PFSK-1 (cell line): ENCODE measurements at regions not wholly inside any gene's neighbourhood (a gene's known extent, or its start where the extent isn't known, plus 50 kb on each side); places are given as distances from the start of the nearest gene placed in this dataset.

Experiments
- POLR2AphosphoS5 ChIP-seq: IDR thresholded peaks from 2 replicates; pipeline ENCODE4 v1.6.1; 2012; ENCODE audit warnings: low read depth, mild to moderate bottlenecking, control low read depth, low read length, moderate library complexity
- REST ChIP-seq, 2 experiments: IDR thresholded peaks; 2 replicates each; pipeline versions ENCODE4 v1.6.1 to v1.8.0; 2011 to 2012; ENCODE audit warnings: low read depth in 2 of 2, low read length in 2 of 2, control low read depth in 1 of 2, inconsistent platforms in 1 of 2, mild to moderate bottlenecking in 1 of 2, moderate library complexity in 1 of 2; ENCODE audit not compliant: insufficient read depth in 1 of 2
- SIN3A ChIP-seq: IDR thresholded peaks from 2 replicates; pipeline ENCODE4 v1.6.1; 2012; ENCODE audit warnings: mild to moderate bottlenecking, low read length, moderate library complexity, borderline replicate concordance; ENCODE audit not compliant: insufficient read depth
- TAF1 ChIP-seq: IDR thresholded peaks from 2 replicates; pipeline ENCODE4 v1.6.1; 2012; ENCODE audit warnings: low read length, control low read depth, borderline replicate concordance; ENCODE audit not compliant: insufficient read depth

DNA sequence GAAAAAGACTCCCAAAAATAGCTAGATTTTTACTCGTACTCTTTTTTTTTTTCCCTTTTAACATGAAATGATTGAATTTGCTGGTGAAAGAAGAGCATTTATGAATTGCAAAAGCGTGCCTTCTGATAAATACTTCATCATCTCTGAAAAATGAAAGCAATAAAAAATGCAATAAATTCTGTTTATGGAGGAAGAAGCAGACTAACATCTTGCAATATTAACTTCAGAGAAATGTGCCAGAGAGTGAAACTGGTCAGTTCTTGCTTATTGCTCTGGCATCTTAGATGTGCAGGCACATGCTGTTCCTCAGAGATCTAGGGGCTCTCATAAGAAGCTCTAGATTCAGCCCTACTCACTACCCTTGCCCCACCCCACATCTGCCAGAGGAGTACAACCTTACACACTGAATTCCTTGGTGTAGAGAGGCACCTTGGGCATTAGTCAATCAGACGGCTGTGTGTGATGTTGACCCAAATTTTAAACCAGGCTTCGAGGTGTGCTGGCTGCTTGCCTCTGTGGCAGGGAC is 891.1 kb upstream of the GHITM start:
- TF ChIP-seq TAF1 (no peak), SIN3A (no peak), POLR2AphosphoS5 (no peak), REST (IDR thresholded peaks at IDR 0.05; ENCODE audit: insufficient read depth in 1 of 2, low read depth in 2 of 2, low read length in 2 of 2) (no peak)
